Heart right ventricle (tissue), 16 donors: ENCODE measurements at regions not wholly inside any gene's neighbourhood (a gene's known extent, or its start where the extent isn't known, plus 50 kb on each side); places are given as distances from the start of the nearest gene placed in this dataset.

Experiments used
- ATAC-seq, 8 donors: fragments of 200-7000 bp; cut with Tn5 transposase; one replicate each; pipeline ENCODE4 v1.9.1; 2020; ENCODE audit warnings: mild to moderate bottlenecking in 8 of 8, moderate library complexity in 8 of 8, moderate number of reproducible peaks in 1 of 8
- DNase-seq, 2 donors: peaks; one replicate each; pipeline ENCODE4 v3.0.0-alpha.2; 2020
- H3K27ac ChIP-seq, 10 donors: fragments of 200-600 bp; sonication (generic) in 2 of 10; one replicate each; pipeline versions ENCODE4 v1.5.0 to v1.8.0; 2020 to 2022; ENCODE audit warnings: mild to moderate bottlenecking in 3 of 10
- H3K27me3 ChIP-seq, 7 donors: fragments of 200-600 bp; one replicate each; pipeline ENCODE4 v1.8.0; 2021 to 2022; ENCODE audit warnings: mild to moderate bottlenecking in 2 of 7
- H3K36me3 ChIP-seq, 9 donors: fragments of 200-600 bp; sonication (generic) in 1 of 9; one replicate each; pipeline versions ENCODE4 v1.5.0 to v1.8.0; 2020 to 2022; ENCODE audit warnings: mild to moderate bottlenecking in 2 of 9
- H3K4me1 ChIP-seq, 9 donors: fragments of 200-600 bp; sonication (generic) in 1 of 9; one replicate each; pipeline versions ENCODE4 v1.5.0 to v1.8.0; 2020 to 2022; ENCODE audit warnings: mild to moderate bottlenecking in 4 of 9
- H3K4me3 ChIP-seq, 10 donors: fragments of 200-600 bp; sonication (generic) in 2 of 10; one replicate each; pipeline versions ENCODE4 v1.5.0 to v1.8.0; 2020 to 2022; ENCODE audit warnings: mild to moderate bottlenecking in 7 of 10, moderate library complexity in 2 of 10
- H3K9me3 ChIP-seq, 11 donors: fragments of 200-600 bp in 10 of 11; sonication (generic) in 2 of 11; one replicate each; pipeline versions ENCODE4 v1.5.0 to v1.8.0; 2013 to 2022; ENCODE audit warnings: mild to moderate bottlenecking in 2 of 11, control low read depth in 1 of 11, moderate library complexity in 1 of 11
- CTCF ChIP-seq, 9 donors: fragments of 200-600 bp; sonication (generic) in 2 of 9; IDR thresholded peaks; one replicate each; pipeline versions ENCODE4 v1.5.0 to v1.8.0; 2021 to 2022; ENCODE audit warnings: antibody characterized with exemption in 9 of 9, mild to moderate bottlenecking in 5 of 9, moderate library complexity in 1 of 9
- WGBS, 2 donors: extraction: QIAGEN DNeasy Blood & Tissue Kit; methylation state at CpG; one replicate each; pipeline ENCODE4 v1.1.7; 2013; ENCODE audit warnings: inconsistent platforms in 1 of 2; 5-methylcytosine and 5-hydroxymethylcytosine counted together
- intact Hi-C, 10 donors: fragments of 100-400 bp; cut with DNase I; formaldehyde crosslinking; loops; one replicate each; pipeline versions ENCODE4 v1.11.1 to v1.14.2; 2022
- donor health status: Arrhythmogenic right ventricular cardiomyopathy.
- donor health status: ischemic (EF 13 %, LVEDD 7.1; RV severe dilation, severe dysfunction).
- donor health status: healthy with polysubstance abuse.
- donor health status: DM: no; HTN: yes; CAD: no.
- donor health status: DM: no; HTN: no; CAD: no.
- donor health status: ischemic (EF 25% LVEDD 6.9; RV normal size, moderate dysfunction).
- donor health status: ischemic (EF 25% LVEDD 5.7; RV mildly dilated, moderate dysfunction).
- donor health status: healthy.
- donor health status: DM: yes; HTN: yes; CAD: no.
- donor health status: Ischemic cardiomyopathy.
- donor health status: ischemic (EF 35%, LVEDD 5.7; RV mildly dilated, moderate dysfunction).
- donor health status: nonischemic (EF 11% LVEDD 7.7; RV severe dilation, severe dysfunction).
- donor health status: DM: yes; HTN: yes; CAD: no.
- donor health status: PGD.
- donor health status: ischemic (EF 29% LVEDD 5.4; RV normal size, mild dysfunction).
- donor health status: nonischemic (EF 23%, LVEDD 6.1; RV moderate dilation, normal function).

GRCh38 chr7:91681718-91682117 lies 198.8 kb downstream of the MTERF1 start:
- Histone ChIP-seq H3K27ac (no peak overlapping the region), H3K4me1 (peaks cover 0 to 23% (median 4%) of the 10 kb centered on the region in 9 donors), H3K9me3 (peaks cover 0 to 36% (median 18%) of the 10 kb centered on the region in 11 donors), H3K27me3 (no peaks in the 10 kb centered on the region), H3K4me3 (no peak overlapping the region), H3K36me3 (no peaks in the 10 kb centered on the region)
- no peak for TF ChIP-seq CTCF (IDR thresholded peaks at IDR 0.05)
- intact Hi-C loops = no loop called here
- ATAC-seq (no peak), DNase-seq (no peak)
- 96 to 100% methylated on average over 3 of the region's 3 CpGs for WGBS, 2 donors

GRCh38 chr7:91683823-91684222 lies 196.7 kb downstream of the MTERF1 start:
- intact Hi-C loops = no loop called here
- H3K4me1 ChIP-seq = peaks cover 0 to 23% (median 4%) of the 10 kb centered on the region in 9 donors

GRCh38 chr7:91685544-91685943 lies 195.0 kb downstream of the MTERF1 start:
- DNase-seq = no peak
- Histone ChIP-seq H3K27me3 (no peaks in the 10 kb centered on the region), H3K27ac (no peak overlapping the region), H3K36me3 (no peaks in the 10 kb centered on the region), H3K4me1 (peaks cover 0 to 23% (median 4%) of the 10 kb centered on the region in 9 donors), H3K4me3 (no peak overlapping the region), H3K9me3 (peaks cover 0 to 34% (median 18%) of the 10 kb centered on the region in 11 donors)
- no peak for TF ChIP-seq CTCF (IDR thresholded peaks at IDR 0.05)
- intact Hi-C loops = no loop called here
- 79 to 86% methylated on average over 1 of the region's 1 CpG for WGBS, 2 donors
- ATAC-seq = no peak

More at GRCh38 chr7:91683823-91684222, 196.7 kb downstream of the MTERF1 start:
- no peaks in the 10 kb centered on the region for H3K36me3 ChIP-seq
- H3K9me3 ChIP-seq = peaks cover 0 to 47% (median 18%) of the 10 kb centered on the region in 11 donors
- TF ChIP-seq CTCF (IDR thresholded peaks at IDR 0.05) = no peak
- H3K27ac ChIP-seq = no peak overlapping the region
- ATAC-seq = peak in 6 of 8 donors; percentile 58 to 98 (median 70)
- peak in 1 of 2 donors; percentile 11 for DNase-seq
- no peaks in the 10 kb centered on the region for H3K27me3 ChIP-seq
- H3K4me3 ChIP-seq = no peak overlapping the region

- Histone ChIP-seq H3K27me3 (no peaks in the 10 kb centered on the region), H3K36me3 (no peaks in the 10 kb centered on the region), H3K4me3 (no peak overlapping the region), H3K9me3 (peaks cover 0 to 10% (median 0%) of the 10 kb centered on the region in 11 donors), H3K4me1 (peaks cover 0 to 7% (median 0%) of the 10 kb centered on the region in 9 donors), H3K27ac (no peak overlapping the region)
- intact Hi-C loops = no loop called here
- no peak for TF ChIP-seq CTCF (IDR thresholded peaks at IDR 0.05)
- WGBS, 2 donors = 33 to 41% methylated on average over 1 of the region's 1 CpG
- ATAC-seq = no peak
- DNase-seq = no peak
These were observed 189.9 kb downstream of the MTERF1 start for GRCh38 chr7:91690541-91691070.
